NCI-H2081 treated with DMSO at 0.1 percent for 48 hours (cell line): ENCODE measurements at regions not wholly inside any gene's neighbourhood (a gene's known extent, or its start where the extent isn't known, plus 50 kb on each side); places are given as distances from the start of the nearest gene placed in this dataset.
"Not testable (repeated sequence)": the region's sequence is repeated elsewhere in the genome, so short reads cannot be mapped to it uniquely, and the experiment has no call there.

ENCODE experiments used
- DNase-seq: peaks from one replicate; lab custom pipeline; 2025; lab: John Stamatoyannopoulos, UW

DNA sequence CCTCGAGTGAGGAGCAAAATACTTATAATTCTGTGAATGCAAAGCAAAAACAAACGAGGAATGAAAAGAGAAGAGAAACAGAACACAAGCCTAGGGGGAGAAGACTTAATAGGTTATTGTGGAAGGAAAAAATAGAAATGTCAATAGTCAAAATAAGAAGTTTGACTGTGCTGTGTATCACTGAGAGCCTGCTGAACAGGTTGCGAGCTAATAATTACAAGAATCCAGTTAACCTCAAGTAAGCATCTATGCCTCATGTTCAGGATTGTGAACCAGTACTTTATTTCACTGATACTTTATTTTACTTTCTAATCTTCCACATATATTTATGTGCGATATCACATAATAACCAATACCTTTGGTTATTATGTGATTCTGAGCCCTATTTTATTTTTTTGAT is 316.7 kb downstream of the OTUD1 start:
- no peak for DNase-seq

DNA sequence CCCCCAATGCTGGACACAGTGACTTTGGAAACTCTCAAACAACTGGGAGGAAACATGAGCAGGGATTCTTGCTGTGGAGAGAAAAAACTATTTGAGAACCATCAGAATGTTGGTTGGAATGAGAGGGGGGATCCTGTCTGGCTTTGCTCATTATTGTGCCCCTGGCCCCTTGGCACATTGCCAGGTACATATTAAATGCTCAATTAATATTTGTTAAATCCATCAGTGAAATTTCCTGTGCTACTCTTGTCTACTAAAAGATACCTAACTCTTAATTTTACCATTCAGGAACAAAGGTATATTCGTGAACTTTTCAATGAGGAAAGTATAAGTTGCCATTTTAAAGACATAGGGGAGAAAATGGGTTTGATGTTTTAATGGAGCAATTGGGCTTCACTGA is 329.4 kb downstream of the OTUD1 start:
- DNase-seq: no peak

DNA sequence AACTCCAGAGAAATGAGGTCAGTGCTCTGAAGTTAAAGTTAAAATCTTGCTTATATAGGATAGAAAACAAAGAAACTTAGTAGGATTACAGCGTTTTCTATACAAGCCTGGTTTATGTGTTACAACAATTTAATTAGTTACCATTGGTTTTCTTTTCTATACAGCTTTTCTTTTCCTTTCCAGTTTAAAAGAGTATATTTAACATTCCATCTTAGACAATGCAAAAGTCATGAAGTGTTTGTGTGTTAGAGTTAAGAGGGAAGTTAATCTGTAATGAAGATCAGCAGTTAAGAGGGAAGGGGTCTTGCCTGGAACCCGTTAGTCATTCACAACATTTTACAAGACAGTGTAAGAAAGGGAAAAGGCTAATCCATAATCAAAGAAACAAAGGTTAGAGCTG is 338.3 kb downstream of the OTUD1 start:
- no peak for DNase-seq

DNA sequence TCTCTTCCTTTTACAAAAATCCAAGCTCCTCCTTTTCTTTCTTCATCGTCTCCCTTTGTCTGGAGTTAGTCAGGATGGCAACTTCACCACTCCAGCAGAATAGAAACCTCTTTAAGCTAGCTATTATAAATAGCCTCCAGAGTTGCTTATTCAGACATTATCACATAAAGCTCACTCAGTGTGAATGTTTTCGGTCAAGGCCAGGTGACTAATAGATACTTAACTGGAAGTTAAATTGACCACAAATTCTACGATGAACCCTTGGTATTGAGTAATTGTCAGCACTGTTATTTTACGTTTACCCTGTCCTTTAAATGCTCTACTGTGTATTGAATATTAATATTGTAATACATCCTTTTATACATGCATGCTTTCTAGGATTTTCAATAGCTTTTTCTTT is 340.4 kb downstream of the OTUD1 start:
- DNase-seq: no peak

DNA sequence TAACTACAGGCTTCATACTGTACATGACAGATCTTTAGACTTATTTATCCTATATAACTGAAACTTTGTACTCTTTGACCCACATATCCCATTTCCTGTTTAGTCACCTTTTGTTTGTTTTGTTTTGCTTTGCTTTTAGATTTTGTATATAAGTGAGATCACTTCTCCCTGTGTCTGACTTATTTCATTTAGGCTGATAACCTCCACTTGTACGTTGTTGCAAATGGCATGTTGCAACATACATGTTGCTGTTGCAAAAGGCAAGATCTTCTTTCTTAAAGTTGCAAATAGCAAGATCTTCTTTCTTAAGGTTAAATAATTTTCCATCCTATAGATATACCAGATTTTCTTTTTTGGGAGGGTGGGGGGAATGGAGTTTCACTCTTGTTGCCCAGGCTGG is 341.5 kb downstream of the OTUD1 start:
- DNase-seq: no peak

DNA sequence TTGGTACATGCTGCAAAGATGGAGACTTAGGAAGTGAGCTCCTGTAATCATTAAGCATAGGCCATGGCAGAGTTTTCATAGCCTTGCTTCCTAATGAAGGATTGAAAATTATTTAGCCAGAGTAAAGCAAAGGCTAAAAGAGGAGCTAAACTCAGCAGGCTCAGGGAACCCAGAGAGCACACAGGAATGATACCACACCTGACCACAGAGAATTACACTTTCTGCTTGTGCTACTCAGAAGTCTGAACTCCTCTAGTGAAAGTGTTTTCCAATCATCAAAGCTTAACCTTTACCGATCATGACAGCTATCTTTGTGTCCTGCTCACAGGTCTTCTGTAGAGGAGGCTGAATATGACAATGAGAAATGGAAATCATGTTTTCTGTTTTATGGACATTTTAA is 347.7 kb downstream of the OTUD1 start:
- no peak for DNase-seq

DNA sequence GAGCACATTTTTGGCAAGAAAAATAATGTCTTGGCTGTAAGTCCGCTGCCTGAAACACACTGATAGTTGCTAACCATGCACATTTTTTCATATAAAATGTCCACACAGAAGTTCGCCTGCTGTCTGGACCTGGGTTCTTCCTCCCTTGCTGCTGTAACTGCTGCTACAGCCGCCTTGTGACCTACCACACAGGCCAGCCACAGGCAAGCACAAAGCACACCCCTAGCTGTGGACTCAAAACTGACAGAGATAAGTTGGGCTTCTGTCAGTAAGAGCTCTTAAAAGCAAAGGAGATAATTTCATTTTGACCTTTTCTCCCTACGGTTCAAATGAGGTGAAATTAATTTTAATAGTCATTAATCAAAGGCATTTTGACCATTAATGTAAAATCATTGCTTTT is 354.7 kb downstream of the OTUD1 start:
- DNase-seq: no peak

DNA sequence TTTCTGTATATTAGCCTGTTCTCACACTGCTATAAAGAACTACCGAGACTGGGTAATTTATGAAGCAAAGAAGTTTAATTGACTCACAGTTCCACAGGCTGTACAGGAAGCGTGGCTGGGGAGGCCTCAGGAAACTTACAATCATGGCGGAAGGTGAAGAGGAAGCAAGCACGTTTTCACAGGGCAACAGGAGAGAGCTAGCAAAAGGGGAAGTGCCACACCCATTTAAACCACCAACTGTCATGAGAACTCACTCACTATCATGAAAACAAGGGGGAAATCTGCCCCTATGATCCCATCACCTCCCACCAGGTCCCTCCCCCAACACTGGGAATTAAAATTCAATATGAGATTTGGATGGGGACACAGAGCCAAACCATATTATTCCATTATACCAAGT is 358.6 kb downstream of the OTUD1 start:
- DNase-seq: not testable (repeated sequence)

DNA sequence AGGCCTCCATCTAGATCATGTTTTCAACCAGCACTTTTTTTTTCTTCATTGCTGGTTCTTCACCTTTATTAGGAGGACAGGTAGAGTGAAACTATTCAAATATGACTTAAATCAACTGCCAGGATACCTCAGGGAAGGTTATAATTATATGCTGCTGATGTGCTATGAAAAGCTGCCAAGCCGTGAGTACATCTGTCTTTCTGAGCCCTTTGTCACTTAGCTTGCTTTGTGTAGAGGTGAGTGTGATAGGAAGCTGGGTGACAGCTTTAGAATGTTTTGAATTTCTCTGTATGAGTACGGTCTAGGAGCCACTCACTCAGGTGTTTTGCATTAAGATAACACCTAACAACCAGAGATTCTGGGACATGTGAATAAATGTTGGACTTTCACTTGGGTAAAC is 365.2 kb downstream of the OTUD1 start:
- no peak for DNase-seq

DNA sequence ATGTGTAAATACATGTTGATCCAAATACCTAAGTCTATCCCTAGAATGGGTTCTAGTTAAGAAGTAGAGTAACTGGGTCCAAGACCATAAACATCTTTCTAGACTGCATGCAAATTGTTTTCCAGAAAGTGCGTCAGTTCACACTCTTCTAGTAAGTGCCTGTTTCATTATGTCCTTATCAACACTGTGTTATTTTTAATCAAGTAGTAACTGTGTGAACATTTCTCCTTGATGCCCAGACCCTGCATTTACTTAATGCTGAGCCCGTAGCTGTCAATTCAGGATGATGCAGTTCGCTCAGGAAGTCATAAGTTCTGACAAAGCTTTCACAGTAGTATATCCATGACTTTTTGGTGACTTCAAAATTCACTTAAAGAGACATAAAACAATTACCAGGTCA is 374.8 kb downstream of the OTUD1 start:
- DNase-seq: no peak

DNA sequence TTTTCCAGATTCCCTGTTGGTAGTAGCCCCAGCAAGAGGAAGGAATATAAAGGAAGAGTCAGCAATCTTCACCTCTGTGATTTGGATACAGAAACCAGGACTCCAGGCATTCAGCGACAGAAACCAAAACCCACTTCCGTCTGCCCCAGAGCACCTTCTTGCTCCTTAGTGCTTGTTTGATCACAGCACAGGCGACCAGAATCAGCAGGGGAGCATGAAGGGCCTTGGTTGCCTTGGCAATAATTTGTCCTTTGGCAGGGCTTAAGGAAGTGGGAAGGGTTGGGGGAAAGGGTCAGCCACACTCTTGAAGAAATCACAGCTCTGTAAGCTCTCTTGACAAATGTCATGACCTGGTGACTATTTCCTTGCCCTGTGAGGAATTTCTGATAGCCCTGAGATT is 379.6 kb downstream of the OTUD1 start:
- no peak for DNase-seq

DNA sequence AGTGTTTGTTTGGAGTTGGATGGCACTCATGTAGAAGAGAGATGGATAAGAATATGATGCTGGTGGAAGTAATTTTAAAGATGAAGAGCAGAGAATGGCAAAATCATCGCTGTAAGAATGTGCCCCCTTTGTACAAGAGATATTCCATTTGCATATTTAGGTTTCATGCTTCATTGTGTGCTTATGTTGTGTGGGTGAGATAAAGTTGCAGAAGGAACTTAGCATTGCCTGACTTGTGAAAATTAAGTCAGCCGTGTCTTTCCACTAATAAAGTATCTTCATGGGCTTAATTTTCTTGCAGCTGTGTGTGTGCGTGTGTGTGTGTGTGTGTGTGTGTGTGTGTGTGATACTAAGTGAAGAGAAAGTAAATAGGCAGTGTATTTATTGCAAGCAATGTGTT is 381.9 kb downstream of the OTUD1 start:
- no peak for DNase-seq

DNA sequence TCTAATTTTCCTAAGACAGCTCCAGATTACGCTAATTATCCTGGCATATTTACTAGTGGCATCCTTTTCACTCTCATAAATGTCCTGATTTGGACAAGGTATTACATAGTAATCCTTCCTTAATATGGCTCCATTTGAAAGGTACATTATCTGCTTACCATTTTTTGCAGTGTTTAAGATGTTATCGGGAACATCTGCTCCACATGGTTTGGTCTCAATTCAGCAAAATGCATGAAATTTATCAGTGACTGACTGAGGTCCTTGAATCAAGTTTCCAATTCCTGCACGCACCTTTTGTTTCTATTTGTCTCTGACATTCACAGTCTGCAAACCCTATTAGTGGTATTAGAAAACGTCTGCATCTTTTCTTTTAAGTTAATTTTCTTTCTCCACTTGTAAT is 384.1 kb upstream of the KIAA1217 start:
- no peak for DNase-seq

DNA sequence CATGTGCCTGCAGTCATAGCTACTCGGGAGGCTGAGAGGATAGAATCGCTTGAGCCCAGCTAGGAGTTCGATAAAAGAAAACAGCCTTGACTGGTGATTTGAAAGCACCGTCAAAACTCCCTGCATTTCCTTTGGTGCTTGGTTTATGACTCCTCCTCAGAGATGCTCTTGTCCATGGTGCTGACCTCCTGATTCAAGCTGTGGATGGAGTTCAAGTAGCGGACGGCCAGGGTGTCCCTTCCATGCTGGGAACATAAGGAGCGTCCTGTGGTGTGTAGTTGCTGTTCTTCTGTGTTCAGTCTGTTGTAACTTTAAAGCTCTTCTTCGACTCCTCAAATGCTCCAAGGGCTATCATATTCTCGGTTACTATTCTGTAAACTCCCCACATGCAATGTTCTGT is 382.5 kb upstream of the KIAA1217 start:
- DNase-seq: no peak

DNA sequence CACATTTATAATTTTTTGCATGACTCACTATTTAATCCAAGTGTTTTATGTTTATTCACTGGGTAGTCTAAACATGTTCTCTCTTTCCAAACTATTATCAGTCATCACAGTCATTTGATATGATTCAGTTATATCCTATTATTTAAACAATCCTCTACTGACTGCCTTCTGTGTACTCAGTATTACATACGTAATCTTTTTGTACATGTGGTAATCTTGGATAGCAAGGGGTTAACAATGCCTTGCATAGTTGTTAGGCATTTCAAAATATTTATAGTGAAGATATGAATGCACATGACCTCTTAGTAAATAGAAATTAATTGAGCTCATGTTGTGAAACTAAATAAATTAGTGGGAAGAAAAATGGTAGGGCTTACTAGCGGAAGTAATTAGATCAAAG is 379.4 kb upstream of the KIAA1217 start:
- no peak for DNase-seq

DNA sequence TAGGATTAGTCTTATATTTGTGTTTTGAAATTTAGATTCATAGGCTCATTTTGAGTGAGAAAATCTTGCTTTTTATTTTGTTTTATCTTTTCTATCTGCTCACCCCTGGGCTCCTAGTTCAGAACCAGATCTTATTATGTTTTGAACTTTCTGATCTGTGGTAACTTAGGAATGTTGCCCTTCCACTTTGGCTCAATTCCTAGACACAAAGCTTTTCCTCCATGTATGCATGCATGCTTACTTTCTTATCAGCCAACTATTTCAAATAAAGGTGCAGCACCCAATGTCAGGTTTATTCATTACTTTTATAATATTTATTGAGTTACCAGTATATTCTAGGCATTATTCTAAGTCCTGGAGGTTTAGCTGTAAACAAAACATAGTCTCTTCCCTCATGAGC is 374.8 kb upstream of the KIAA1217 start:
- no peak for DNase-seq

DNA sequence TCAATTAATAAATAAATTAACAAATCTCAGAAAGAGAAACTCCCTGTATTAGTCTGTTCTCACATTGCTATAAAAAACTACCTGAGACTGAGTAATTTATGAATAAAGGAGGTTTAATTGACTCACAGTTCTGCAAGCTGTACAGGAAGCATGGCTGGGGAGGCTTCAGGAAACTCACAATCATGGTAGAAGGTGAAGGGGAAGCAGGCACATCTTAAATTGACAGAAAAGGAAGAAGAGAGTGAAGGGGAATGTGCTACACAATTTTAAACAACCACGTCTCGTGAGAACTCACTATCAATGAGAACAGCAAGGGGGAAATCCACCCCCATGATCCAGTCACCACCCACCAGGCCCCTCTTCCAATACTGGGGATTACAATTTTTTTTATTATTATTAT is 358.3 kb upstream of the KIAA1217 start:
- DNase-seq: no peak

DNA sequence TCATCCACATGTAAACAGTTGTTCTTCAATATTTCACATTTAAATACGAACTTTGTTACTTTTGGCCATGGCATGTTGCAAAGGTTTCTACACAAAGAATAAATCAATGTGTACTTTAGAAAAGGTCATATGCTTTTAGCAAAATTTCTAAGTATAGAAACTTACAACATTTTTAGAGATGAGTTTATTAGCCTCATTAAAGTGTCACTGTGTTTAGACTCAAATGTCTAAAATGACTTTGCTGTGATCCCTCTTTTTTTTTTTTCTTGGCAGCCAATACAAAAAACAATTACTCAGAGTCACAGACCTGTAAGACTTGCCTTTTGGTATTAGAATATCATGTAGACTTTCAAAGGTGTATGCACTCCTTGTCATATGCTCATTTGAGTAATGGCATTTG is 349.3 kb upstream of the KIAA1217 start:
- no peak for DNase-seq

DNA sequence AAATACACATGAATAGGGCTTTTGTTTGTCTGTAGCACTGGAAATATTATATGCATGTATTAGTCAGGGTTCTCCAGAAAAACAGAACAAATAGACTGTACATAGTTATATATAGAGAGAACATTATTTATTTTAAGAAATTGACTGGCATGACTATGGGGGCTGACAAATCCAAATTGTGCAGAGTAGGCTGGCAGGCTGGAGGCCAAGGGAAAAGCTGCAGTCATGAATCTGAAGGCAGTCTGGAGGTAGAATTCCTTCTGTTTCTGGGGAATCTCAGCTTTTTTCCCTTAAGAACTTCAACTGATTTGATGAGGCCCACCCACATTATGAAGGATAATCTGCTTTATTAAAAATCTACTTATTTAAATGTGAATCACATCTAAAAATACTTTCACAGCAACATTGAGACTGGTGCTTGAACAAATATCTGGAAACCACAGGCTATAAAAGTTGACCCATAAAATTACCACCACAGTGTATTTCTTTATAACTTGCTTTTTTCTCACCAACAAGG is 344.2 kb upstream of the KIAA1217 start:
- DNase-seq: no peak

DNA sequence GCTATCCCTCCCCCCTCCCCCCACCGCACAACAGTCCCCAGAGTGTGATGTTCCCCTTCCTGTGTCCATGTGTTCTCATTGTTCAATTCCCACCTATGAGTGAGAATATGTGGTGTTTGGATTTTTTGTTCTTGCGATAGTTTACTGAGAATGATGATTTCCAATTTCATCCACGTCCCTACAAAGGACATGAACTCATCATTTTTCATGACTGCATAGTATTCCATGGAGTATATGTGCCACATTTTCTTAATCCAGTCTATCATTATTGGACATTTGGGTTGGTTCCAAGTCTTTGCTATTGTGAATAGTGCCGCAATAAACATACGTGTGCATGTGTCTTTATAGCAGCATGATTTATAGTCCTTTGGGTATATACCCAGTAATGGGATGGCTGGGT is 342.0 kb upstream of the KIAA1217 start:
- DNase-seq: not testable (repeated sequence)

DNA sequence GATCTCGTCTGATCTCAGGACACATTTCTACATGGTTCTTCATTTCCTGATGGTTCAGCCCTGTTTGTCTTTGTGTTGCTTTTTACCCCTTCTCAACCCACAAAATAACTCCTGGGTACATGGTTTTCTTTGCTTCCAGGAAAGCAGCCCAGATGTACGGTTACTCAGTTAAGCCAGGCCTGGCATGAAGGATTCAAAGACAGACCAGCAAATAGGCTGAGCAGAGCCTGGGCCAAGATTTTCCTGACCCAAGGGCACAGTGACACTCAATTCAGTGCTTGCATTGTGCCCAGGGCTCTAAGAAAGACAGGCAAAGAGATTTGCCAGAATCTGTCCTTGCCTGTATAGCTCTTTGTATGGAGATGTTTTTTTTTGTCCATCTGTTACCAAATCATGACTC is 340.8 kb upstream of the KIAA1217 start:
- DNase-seq: no peak

DNA sequence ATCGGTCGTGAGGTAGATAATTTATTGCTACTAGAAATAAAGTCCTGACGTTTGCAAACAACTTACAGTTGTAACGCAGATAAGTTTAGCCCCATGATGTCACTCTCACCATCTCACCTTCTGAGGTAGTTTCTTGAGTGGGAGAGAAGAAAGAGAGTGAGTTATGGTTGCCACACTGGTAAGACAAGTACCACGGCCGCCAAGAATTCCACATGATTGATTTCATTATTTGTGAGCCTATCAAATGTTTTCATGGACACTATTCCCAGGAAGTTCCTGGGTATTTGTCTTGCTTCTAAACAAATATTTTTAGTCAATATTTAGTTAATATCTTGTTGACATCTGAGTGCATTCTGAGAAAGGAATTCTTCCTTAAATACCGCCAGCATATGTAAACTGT is 339.4 kb upstream of the KIAA1217 start:
- no peak for DNase-seq

DNA sequence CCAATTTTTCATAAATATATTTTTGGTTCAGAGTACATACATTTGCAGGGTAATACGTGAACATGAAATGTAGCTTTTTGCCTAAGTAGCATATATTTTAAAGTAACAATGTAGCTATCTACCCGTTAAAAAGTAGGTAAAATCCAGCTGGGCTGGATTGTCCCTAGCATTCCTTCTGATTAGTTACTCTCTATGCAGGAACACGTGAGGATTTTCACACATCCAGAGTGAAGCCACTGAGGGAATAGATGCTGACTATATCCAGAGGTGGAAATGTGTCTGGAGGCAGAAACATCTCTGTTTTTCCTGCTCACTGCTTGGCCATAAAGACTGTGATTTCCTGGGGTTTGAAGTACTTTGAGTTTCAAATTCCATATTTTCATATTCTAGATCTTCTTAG is 338.9 kb upstream of the KIAA1217 start:
- no peak for DNase-seq

DNA sequence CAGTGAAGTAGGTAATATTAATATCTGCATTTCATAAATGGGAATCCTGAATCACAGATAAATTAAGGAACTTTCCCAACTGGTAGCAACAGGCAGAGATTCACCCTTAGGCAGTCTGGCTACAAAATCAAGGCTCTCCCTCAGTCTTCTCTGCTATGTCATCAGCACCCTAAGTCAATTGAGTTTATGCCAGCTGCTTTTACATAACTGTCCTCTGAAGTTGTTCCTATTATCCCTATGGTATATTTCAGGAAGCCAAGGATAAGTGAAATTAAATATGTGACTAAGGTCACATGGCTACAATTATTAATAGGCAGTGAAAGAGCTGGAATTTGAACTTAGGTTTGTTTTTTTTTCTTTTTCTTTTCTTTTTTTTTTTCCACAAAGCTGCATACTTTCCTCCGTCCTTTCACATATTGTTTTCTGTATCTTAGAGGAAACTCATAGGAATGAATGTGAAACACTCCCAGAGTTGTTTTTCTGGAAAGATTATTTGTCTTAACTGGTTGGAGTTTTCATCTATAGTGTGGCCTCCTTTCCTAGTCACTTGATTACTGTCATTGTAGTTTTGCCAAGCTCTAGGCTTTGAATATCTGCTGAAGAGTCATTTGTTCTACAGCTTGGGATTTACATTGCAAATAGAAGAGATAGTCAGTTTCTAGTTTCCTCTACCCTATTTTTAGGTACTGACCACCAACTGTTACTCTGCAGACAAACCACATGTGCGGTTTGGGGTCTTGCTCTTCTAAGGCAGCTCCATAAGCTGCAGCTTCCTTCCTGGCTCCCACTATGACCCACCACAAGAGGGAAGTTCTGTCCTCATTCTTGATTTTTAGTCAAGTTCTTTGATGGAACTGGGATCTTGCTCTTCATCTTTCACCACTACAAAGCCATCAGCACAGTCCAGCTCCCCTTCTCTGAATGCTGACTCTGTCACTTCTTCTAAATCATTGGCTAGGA is 338.0 kb upstream of the KIAA1217 start:
- no peak for DNase-seq
